AG04450 (cell line): ENCODE measurements at regions not wholly inside any gene's neighbourhood (a gene's known extent, or its start where the extent isn't known, plus 50 kb on each side); places are given as distances from the start of the nearest gene placed in this dataset.

Experiments
- CTCF ChIA-PET: fragments of 300-600, 350-600 bp; formaldehyde crosslinking; extraction: SDS; loops from one replicate; lab custom pipeline; 2022; ENCODE audit warnings: antibody characterized with exemption, inconsistent platforms; lab: Charles Lee
- POLR2A ChIA-PET: fragments of 350-600 bp; formaldehyde crosslinking; extraction: SDS; loops from one replicate; lab custom pipeline; 2021; ENCODE audit warnings: antibody characterized with exemption, inconsistent platforms; lab: Yijun Ruan, JAX
- DNase-seq: peaks from one replicate; pipeline ENCODE4 v3.0.0-alpha.2; 2011; ENCODE audit warnings: low read depth, low spot score
- H3K27ac ChIP-seq: one replicate; pipeline ENCODE4 v1.5.1; 2012; ENCODE audit warnings: low read depth, low read length, control low read depth
- H3K27me3 ChIP-seq: one replicate; pipeline ENCODE4 v1.6.0; 2012; ENCODE audit warnings: low read length; ENCODE audit not compliant: control insufficient read depth, insufficient read depth
- H3K4me3 ChIP-seq: 2 replicates; pipeline ENCODE4 v1.5.1; 2011; ENCODE audit warnings: mild to moderate bottlenecking, low read depth, low read length, control low read depth
- H3K9me3 ChIP-seq: 2 replicates; pipeline ENCODE4 v1.5.1; 2012; ENCODE audit warnings: low read length; ENCODE audit not compliant: control insufficient read depth, insufficient read depth
- TF ChIP-seq, protein P1 (sequence below): IDR thresholded peaks from 2 replicates; pipeline ENCODE4 v1.5.1; 2011; ENCODE audit warnings: low read depth, low read length, control low read depth, inconsistent platforms

DNA sequence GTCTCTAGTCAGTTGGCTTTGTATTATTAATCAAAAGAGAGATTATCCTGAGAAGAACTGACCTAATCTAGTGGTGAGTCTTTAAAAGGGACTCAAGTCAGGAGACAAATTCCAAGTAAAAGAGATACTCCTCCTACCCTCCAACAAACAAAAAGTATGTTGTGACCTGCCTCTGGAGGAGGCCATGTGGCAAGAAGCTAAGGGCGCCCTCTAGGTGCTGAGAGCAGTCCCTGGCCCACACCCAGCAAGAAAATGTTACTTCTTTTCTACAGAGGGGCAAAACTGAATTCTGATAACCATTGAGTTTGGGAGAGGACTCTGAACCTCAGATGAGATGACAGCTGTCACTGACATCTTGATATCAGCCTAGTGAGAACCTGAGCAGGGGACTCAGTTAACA lies 953.6 kb upstream of the AGA start:
- ChIA-PET CTCF (no interaction called here), POLR2A (no interaction called here)
- no peak for DNase-seq
- no peaks in the 10 kb centered on the region for H3K9me3 ChIP-seq
- TF ChIP-seq, protein P1, sequence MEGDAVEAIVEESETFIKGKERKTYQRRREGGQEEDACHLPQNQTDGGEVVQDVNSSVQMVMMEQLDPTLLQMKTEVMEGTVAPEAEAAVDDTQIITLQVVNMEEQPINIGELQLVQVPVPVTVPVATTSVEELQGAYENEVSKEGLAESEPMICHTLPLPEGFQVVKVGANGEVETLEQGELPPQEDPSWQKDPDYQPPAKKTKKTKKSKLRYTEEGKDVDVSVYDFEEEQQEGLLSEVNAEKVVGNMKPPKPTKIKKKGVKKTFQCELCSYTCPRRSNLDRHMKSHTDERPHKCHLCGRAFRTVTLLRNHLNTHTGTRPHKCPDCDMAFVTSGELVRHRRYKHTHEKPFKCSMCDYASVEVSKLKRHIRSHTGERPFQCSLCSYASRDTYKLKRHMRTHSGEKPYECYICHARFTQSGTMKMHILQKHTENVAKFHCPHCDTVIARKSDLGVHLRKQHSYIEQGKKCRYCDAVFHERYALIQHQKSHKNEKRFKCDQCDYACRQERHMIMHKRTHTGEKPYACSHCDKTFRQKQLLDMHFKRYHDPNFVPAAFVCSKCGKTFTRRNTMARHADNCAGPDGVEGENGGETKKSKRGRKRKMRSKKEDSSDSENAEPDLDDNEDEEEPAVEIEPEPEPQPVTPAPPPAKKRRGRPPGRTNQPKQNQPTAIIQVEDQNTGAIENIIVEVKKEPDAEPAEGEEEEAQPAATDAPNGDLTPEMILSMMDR: no peak
- H3K27ac ChIP-seq: no peak overlapping the region
- no peak overlapping the region for H3K4me3 ChIP-seq
- no peaks in the 10 kb centered on the region for H3K27me3 ChIP-seq

DNA sequence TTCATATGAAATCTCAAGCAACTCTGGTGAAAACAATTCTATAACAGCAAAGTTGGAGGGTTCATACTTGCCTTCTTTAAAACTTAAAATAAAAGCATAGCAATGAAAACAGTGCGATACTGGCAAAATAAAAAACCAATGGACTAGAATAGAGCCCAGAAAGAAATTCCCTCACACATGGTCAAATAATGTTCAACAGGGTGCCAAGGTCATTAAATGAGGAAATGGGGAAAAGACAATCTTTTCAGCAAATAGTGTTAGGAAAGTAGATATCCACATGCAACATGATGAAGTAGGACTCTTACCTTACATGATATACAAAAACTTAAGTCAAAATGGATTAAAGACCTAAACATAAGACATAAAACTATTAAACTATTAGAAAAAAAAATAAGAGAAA lies 970.2 kb upstream of the AGA start:
- Histone ChIP-seq H3K4me3 (no peak overlapping the region), H3K27me3 (no peaks in the 10 kb centered on the region)
- CTCF ChIA-PET: no interaction called here

DNA sequence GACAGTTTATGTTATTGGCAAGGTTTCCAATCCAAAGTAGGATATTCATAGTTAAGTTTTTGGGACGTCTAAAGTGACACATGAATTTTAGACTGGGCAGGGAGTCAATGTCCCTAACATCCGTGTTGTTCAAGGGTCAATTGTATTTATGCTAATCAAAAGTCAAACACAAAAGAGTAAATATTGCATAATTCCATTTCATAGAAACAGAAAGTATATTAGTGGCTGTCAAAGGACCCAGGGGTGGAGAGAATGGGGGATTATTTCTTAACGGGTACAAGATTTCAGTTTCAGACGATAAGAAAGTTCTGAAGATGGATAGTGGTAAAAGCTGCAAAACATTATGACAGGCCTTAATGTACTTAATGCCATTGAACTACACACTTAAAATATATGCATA lies 971.8 kb upstream of the AGA start:
- Histone ChIP-seq H3K27ac (no peak overlapping the region), H3K27me3 (no peaks in the 10 kb centered on the region), H3K9me3 (peaks cover 14% of the 10 kb centered on the region), H3K4me3 (no peak overlapping the region)
- ChIA-PET POLR2A (no interaction called here), CTCF (no interaction called here)
- TF ChIP-seq, protein P1: no peak
- DNase-seq: no peak

More for the DNA sequence above, 970.2 kb upstream of the AGA start:
- H3K9me3 ChIP-seq: peaks cover 14% of the 10 kb centered on the region
- POLR2A ChIA-PET: no interaction called here
- DNase-seq: no peak
- TF ChIP-seq, protein P1: no peak
- H3K27ac ChIP-seq: no peak overlapping the region

DNA sequence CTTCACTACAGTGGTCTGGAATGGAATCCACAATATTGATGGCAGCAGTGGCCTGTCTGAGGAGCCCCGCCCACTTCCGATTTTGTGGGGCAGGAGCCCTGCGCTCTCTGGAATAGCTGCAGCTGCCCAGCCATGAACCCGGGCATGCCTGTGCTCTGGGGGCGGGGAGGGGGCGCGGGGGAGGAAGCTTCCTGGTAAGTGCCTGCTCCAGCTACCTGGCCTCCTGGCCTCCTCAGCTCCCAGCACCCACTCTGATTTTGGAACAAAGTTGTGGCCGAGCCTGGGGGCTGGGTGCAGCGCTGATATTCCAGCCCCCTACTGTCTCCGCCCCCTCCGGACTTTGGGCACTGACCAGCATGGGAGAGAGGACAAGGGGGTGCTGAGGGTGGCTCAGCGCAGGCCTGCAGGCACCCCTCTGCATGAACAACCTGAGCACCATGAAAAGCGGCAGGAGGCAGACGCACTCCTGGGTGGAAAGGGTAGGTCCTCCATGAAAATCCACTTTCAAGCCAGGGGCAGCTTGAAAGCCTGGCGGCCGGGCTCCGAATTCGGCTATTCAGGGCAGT lies 972.7 kb upstream of the AGA start:
- ChIA-PET CTCF (no interaction called here), POLR2A (no interaction called here)
- Histone ChIP-seq H3K27me3 (no peaks in the 10 kb centered on the region), H3K9me3 (peaks cover 14% of the 10 kb centered on the region), H3K4me3 (no peak overlapping the region), H3K27ac (no peak overlapping the region)
- TF ChIP-seq, protein P1: no peak
- DNase-seq: no peak

DNA sequence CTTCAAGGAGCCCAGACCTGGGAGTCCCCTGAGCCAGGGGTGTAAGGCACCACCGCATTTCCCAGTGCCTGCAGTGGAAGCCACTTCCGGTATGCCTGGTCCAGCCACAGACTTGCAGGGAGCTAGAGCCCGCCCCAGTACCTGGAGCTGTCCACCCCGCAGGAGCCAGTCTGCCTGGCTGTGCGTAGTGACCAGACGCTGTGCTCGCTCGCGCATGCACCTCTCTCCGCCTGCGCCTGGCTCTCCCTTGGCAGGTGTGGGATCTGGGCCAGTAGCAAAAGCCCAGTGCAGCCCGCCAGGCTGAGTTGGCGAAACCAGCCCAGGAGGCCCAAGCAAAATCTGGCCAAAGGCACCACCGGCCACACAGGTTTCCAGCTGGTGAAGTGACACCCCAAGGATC lies 973.7 kb upstream of the AGA start:
- H3K4me3 ChIP-seq: no peak overlapping the region
- H3K27me3 ChIP-seq: no peaks in the 10 kb centered on the region
- TF ChIP-seq, protein P1: no peak
- H3K27ac ChIP-seq: no peak overlapping the region
- ChIA-PET POLR2A (no interaction called here), CTCF (no interaction called here)
- DNase-seq: no peak
- H3K9me3 ChIP-seq: peaks cover 14% of the 10 kb centered on the region
